KMS-11 (cell line): ENCODE measurements at regions not wholly inside any gene's neighbourhood (a gene's known extent, or its start where the extent isn't known, plus 50 kb on each side); places are given as distances from the start of the nearest gene placed in this dataset.
A peak's percentile ranks its signal among the peaks of the same experiment; 100 is the strongest.

Source experiments
- H2AFZ ChIP-seq: fragments of 200-600 bp; sonication (generic); 2 replicates; pipeline ENCODE4 v1.6.1; 2016; ENCODE audit warnings: antibody characterized with exemption, mixed run types, low read depth
- H3K27ac ChIP-seq: fragments of 200-600 bp; sonication (generic); 2 replicates; pipeline ENCODE4 v1.6.1; 2016; ENCODE audit warnings: mild to moderate bottlenecking, mixed run types
- H3K27me3 ChIP-seq: fragments of 200-600 bp; sonication (generic); 2 replicates; pipeline ENCODE4 v1.6.1; 2017; ENCODE audit warnings: mild to moderate bottlenecking, low read depth, mixed run types, moderate library complexity; ENCODE audit not compliant: insufficient read depth
- H3K36me3 ChIP-seq: fragments of 200-600 bp; sonication (generic); 2 replicates; pipeline ENCODE4 v1.6.1; 2017; ENCODE audit warnings: mild to moderate bottlenecking, mixed run types; ENCODE audit not compliant: insufficient read depth
- H3K4me1 ChIP-seq: fragments of 200-600 bp; sonication (generic); 2 replicates; pipeline ENCODE4 v1.6.1; 2016; ENCODE audit warnings: mild to moderate bottlenecking, low read depth, mixed run types; ENCODE audit not compliant: poor library complexity, severe bottlenecking
- H3K4me2 ChIP-seq: fragments of 200-600 bp; sonication (generic); 2 replicates; pipeline ENCODE4 v1.7.0; 2016; ENCODE audit warnings: mild to moderate bottlenecking, mixed run types
- H3K4me3 ChIP-seq: fragments of 200-600 bp; sonication (generic); IDR thresholded peaks from 2 replicates; pipeline ENCODE4 v1.6.1; 2017; ENCODE audit warnings: low read depth, low read length, mixed read lengths; ENCODE audit not compliant: insufficient read depth
- H3K79me2 ChIP-seq: fragments of 200-600 bp; sonication (generic); 2 replicates; pipeline ENCODE4 v1.6.1; 2016; ENCODE audit warnings: low read depth, mixed run types; ENCODE audit not compliant: insufficient read depth
- H3K9ac ChIP-seq: fragments of 200-600 bp; sonication (generic); 2 replicates; pipeline ENCODE4 v1.6.1; 2016; ENCODE audit warnings: mild to moderate bottlenecking, mixed run types
- H4K20me1 ChIP-seq: fragments of 200-600 bp; sonication (generic); 2 replicates; pipeline ENCODE4 v1.6.1; 2016; ENCODE audit warnings: mild to moderate bottlenecking, mixed run types; ENCODE audit not compliant: insufficient read depth
- CTCF ChIP-seq: fragments of 200-600 bp; sonication (generic); conservative IDR thresholded peaks from 2 replicates; pipeline ENCODE4 v1.6.1; 2017; ENCODE audit warnings: low read depth, mild to moderate bottlenecking, antibody characterized with exemption, low read length, moderate library complexity, mixed read lengths

GRCh38 chr11:38332046-38332445 is 1734.0 kb upstream of the RAG2 start:
- no peak overlapping the region for H3K9ac ChIP-seq
- no peak overlapping the region for H3K27ac ChIP-seq
- H3K4me2 ChIP-seq = no peak overlapping the region
- no peaks in the 10 kb centered on the region for H3K4me1 ChIP-seq
- H3K36me3 ChIP-seq = no peaks in the 10 kb centered on the region
- no peaks in the 10 kb centered on the region for H4K20me1 ChIP-seq
- H3K27me3 ChIP-seq = no peaks in the 10 kb centered on the region
- no peak overlapping the region for H2AFZ ChIP-seq
- H3K4me3 ChIP-seq = no peak overlapping the region
- H3K79me2 ChIP-seq = no peaks in the 10 kb centered on the region
- TF ChIP-seq CTCF = no peak

GRCh38 chr11:38330578-38330977 is 1732.5 kb upstream of the RAG2 start:
- no peak for TF ChIP-seq CTCF
- no peaks in the 10 kb centered on the region for H3K27me3 ChIP-seq
- no peaks in the 10 kb centered on the region for H3K36me3 ChIP-seq
- no peak overlapping the region for H3K4me2 ChIP-seq
- no peak overlapping the region for H3K4me3 ChIP-seq
- no peaks in the 10 kb centered on the region for H4K20me1 ChIP-seq
- H2AFZ ChIP-seq = no peak overlapping the region
- H3K79me2 ChIP-seq = no peaks in the 10 kb centered on the region
- H3K9ac ChIP-seq = no peak overlapping the region
- peaks cover 10% of the 10 kb centered on the region for H3K4me1 ChIP-seq
- no peak overlapping the region for H3K27ac ChIP-seq

- H3K4me2 ChIP-seq = peak overlapping the region; percentile 39; the same call in 1 of the 2 replicates
- no peaks in the 10 kb centered on the region for H4K20me1 ChIP-seq
- H3K79me2 ChIP-seq = no peaks in the 10 kb centered on the region
- no peaks in the 10 kb centered on the region for H3K27me3 ChIP-seq
- H2AFZ ChIP-seq = peak overlapping the region; percentile 32; the same call in 1 of the 2 replicates
- H3K4me1 ChIP-seq = peaks cover 43% of the 10 kb centered on the region
- H3K27ac ChIP-seq = peak overlapping the region; percentile 46
- no peaks in the 10 kb centered on the region for H3K36me3 ChIP-seq
- H3K4me3 ChIP-seq = no peak overlapping the region
- no peak overlapping the region for H3K9ac ChIP-seq
- 0 out of 2 replicates have a peak, but pooled peaks have one; percentile 16 for TF ChIP-seq CTCF
These were observed 1726.1 kb upstream of the RAG2 start for GRCh38 chr11:38323961-38324761.

- no peak overlapping the region for H3K4me3 ChIP-seq
- no peak overlapping the region for H3K27ac ChIP-seq
- no peaks in the 10 kb centered on the region for H3K79me2 ChIP-seq
- H3K4me2 ChIP-seq = no peak overlapping the region
- H4K20me1 ChIP-seq = no peaks in the 10 kb centered on the region
- H3K27me3 ChIP-seq = no peaks in the 10 kb centered on the region
- H2AFZ ChIP-seq = no peak overlapping the region
- no peak for TF ChIP-seq CTCF
- H3K36me3 ChIP-seq = no peaks in the 10 kb centered on the region
- no peaks in the 10 kb centered on the region for H3K4me1 ChIP-seq
- no peak overlapping the region for H3K9ac ChIP-seq
These were observed 1717.1 kb upstream of the RAG2 start for GRCh38 chr11:38315151-38315550.
